GM11168 (cell line): ENCODE measurements at regions not wholly inside any gene's neighbourhood (a gene's known extent, or its start where the extent isn't known, plus 50 kb on each side); places are given as distances from the start of the nearest gene placed in this dataset.
"Not testable (repeated sequence)": the region's sequence is repeated elsewhere in the genome, so short reads cannot be mapped to it uniquely, and the experiment has no call there.

Experiments used
- in situ Hi-C: fragments of 300-500 bp; cut with MboI; formaldehyde crosslinking; loops from one replicate; pipeline ENCODE4 v1.12.0; 2022; ENCODE audit warnings: low sequenced_read_pairs; ENCODE audit not compliant: unreplicated experiment

GRCh38 chr6:140285998-140286690 lies 911.7 kb upstream of the CITED2 start:
- in situ Hi-C loops: no loop called here

- in situ Hi-C loops: no loop called here
These were observed 911.0 kb upstream of the CITED2 start for GRCh38 chr6:140285471-140285870.

- in situ Hi-C loops: no loop called here
These were observed 910.4 kb upstream of the CITED2 start for GRCh38 chr6:140284871-140285270.

- in situ Hi-C loops: no loop called here
These were observed 908.7 kb upstream of the CITED2 start for GRCh38 chr6:140283197-140283596.

- in situ Hi-C loops: no loop called here
These were observed 907.3 kb upstream of the CITED2 start for GRCh38 chr6:140281767-140282166.

GRCh38 chr6:140281236-140281635 lies 906.8 kb upstream of the CITED2 start:
- in situ Hi-C loops: no loop called here

- in situ Hi-C loops: no loop called here
These were observed 902.3 kb upstream of the CITED2 start for GRCh38 chr6:140276719-140277118.

- in situ Hi-C loops: no loop called here
These were observed 901.7 kb upstream of the CITED2 start for GRCh38 chr6:140276133-140276532.

GRCh38 chr6:140275725-140276124 lies 901.3 kb upstream of the CITED2 start:
- in situ Hi-C loops: no loop called here

- in situ Hi-C loops: no loop called here
These were observed 900.1 kb upstream of the CITED2 start for GRCh38 chr6:140274548-140274947.

- in situ Hi-C loops: no loop called here
These were observed 897.4 kb upstream of the CITED2 start for GRCh38 chr6:140271759-140272377.

GRCh38 chr6:140269591-140270165 lies 895.2 kb upstream of the CITED2 start:
- in situ Hi-C loops: no loop called here

GRCh38 chr6:140264431-140264830 lies 890.0 kb upstream of the CITED2 start:
- in situ Hi-C loops: no loop called here

- in situ Hi-C loops: not testable (repeated sequence)
These were observed 883.9 kb upstream of the CITED2 start for GRCh38 chr6:140258302-140258701.

- in situ Hi-C loops: no loop called here
These were observed 881.8 kb upstream of the CITED2 start for GRCh38 chr6:140256248-140256647.

- in situ Hi-C loops: no loop called here
These were observed 878.6 kb upstream of the CITED2 start for GRCh38 chr6:140253096-140253495.

- in situ Hi-C loops: no loop called here
These were observed 877.7 kb upstream of the CITED2 start for GRCh38 chr6:140252099-140252498.

- in situ Hi-C loops: no loop called here
These were observed 871.0 kb upstream of the CITED2 start for GRCh38 chr6:140245296-140246040.

GRCh38 chr6:140237251-140237650 lies 862.8 kb upstream of the CITED2 start:
- in situ Hi-C loops: no loop called here

- in situ Hi-C loops: no loop called here
These were observed 862.3 kb upstream of the CITED2 start for GRCh38 chr6:140236732-140237131.

- in situ Hi-C loops: no loop called here
These were observed 855.8 kb upstream of the CITED2 start for GRCh38 chr6:140230282-140230681.
